ENCODE measurements at regions not wholly inside any gene's neighbourhood (a gene's known extent, or its start where the extent isn't known, plus 50 kb on each side); places are given as distances from the start of the nearest gene placed in this dataset.

- ATAC-seq (no peak), DNase-seq (ENCODE audit: low spot score in 2 of 2) (no peak)
- Mint-ChIP-seq H3K9me3 (peaks cover 9% of the 10 kb centered on the region), H3K4me1 (no peaks in the 10 kb centered on the region), H3K27ac (no peak overlapping the region), H3K4me3 (no peak overlapping the region), H3K36me3 (no peaks in the 10 kb centered on the region)
Observed at GRCh38 chr2:66382091-66382490, 52.8 kb upstream of the MEIS1 start.

GRCh38 chr2:66379473-66379872 lies 55.5 kb upstream of the MEIS1 start:
- no peak for ATAC-seq
- no peak for DNase-seq (ENCODE audit: low spot score in 2 of 2)
- no peak overlapping the region for H3K27ac Mint-ChIP-seq
- no peak overlapping the region for H3K4me3 Mint-ChIP-seq
- H3K9me3 Mint-ChIP-seq, result peaks cover 9% of the 10 kb centered on the region
- H3K36me3 Mint-ChIP-seq, result no peaks in the 10 kb centered on the region
- H3K4me1 Mint-ChIP-seq, result no peaks in the 10 kb centered on the region

DNA sequence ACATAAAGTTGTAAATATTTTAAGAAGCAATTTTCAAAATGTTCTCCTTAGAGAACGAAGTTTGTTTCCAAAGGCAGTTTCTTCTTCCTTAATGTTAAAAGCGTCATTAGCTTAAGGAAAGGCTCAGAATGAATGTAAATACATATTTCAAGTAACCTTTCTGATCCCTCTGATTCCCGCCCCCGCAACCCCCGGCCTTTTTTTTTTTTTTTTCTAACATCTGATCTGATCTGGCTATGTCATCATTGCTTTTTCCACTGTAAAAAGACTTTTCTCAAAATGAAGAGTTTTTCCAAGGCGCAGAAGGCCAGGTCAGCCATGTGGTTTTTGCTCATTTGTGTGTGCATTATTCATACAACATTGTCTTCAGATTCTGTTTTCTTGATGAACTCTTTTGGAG lies 57.1 kb upstream of the MEIS1 start:
- no peaks in the 10 kb centered on the region for H3K36me3 Mint-ChIP-seq
- peaks cover 11% of the 10 kb centered on the region for H3K9me3 Mint-ChIP-seq
- H3K27ac Mint-ChIP-seq, result no peak overlapping the region
- no peak for ATAC-seq
- DNase-seq (ENCODE audit: low spot score in 2 of 2), result no peak
- no peak overlapping the region for H3K4me3 Mint-ChIP-seq
- no peaks in the 10 kb centered on the region for H3K4me1 Mint-ChIP-seq

DNA sequence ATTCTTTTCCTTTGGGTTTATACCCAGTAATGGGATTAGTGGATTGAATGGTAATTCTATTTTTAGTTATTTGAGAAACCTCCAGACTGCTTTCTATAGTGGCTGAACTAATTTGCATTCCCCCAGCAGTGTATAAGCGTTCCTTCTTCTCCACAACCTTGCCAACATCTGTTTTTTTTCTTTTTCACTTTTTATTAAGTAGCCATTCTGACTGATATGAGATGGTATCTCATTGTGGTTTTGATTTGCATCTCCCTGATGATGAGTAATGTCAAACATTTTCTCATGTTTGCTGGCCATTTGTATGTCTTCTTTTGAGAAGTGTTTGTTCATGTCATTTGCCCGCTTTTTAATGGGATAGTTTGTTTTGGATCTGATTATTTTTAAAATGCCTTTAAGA lies 64.1 kb upstream of the MEIS1 start:
- H3K4me1 Mint-ChIP-seq, result no peaks in the 10 kb centered on the region
- ATAC-seq, result no peak
- H3K4me3 Mint-ChIP-seq, result no peak overlapping the region
- no peaks in the 10 kb centered on the region for H3K36me3 Mint-ChIP-seq
- no peak for DNase-seq (ENCODE audit: low spot score in 2 of 2)
- peaks cover 6% of the 10 kb centered on the region for H3K9me3 Mint-ChIP-seq
- H3K27ac Mint-ChIP-seq, result no peak overlapping the region

DNA sequence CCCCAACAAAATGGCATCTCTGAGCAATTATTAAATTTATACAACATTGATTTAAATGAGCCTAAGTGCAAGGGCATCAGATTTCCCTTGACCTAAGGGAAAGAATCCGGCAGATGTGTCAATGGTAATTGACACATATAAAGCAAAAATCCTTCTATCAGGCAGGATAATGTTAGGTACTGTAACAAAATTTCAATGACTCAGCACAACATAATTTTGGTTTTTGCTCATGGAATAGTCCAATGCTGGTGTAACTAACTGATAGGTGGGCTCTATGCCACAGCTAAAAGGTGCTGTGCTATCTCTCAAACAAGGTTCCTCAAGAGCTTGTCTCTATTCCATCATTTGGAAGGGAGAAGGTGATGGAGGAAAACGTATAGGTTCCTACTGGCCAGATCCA lies 68.3 kb upstream of the MEIS1 start:
- ATAC-seq (no peak), DNase-seq (ENCODE audit: low spot score in 2 of 2) (no peak)
- Mint-ChIP-seq H3K4me3 (no peak overlapping the region), H3K4me1 (no peaks in the 10 kb centered on the region), H3K27ac (no peak overlapping the region), H3K9me3 (peaks cover 3% of the 10 kb centered on the region), H3K36me3 (no peaks in the 10 kb centered on the region)

GRCh38 chr2:66364495-66365333 lies 70.2 kb upstream of the MEIS1 start:
- H3K4me3 Mint-ChIP-seq, result no peak overlapping the region
- DNase-seq (ENCODE audit: low spot score in 2 of 2) (no peak), ATAC-seq (no peak)
- no peaks in the 10 kb centered on the region for H3K36me3 Mint-ChIP-seq
- no peaks in the 10 kb centered on the region for H3K9me3 Mint-ChIP-seq
- no peaks in the 10 kb centered on the region for H3K4me1 Mint-ChIP-seq
- H3K27ac Mint-ChIP-seq, result no peak overlapping the region

DNA sequence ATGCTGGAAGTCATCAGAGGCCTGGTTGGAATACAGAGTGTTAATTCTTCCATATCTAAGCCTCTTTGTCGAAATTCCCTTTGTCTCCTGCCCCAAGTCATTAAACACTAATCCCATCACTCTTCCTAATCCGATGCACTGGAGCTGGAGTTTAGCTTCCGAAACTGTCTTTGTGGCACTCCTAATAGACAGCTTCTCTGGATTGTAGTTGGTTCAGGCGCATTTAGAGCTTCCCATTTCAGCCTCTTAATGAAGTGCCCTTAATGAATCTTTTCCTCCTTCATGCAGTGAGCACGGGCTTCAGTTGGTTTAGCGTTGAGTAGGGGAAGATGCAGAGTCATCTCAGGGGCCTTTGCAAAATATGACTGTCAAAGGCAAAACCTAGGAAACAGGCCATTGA lies 72.2 kb upstream of the MEIS1 start:
- no peaks in the 10 kb centered on the region for H3K36me3 Mint-ChIP-seq
- ATAC-seq, result no peak

GRCh38 chr2:66346231-66346664 lies 88.7 kb upstream of the MEIS1 start:
- Mint-ChIP-seq H3K9me3 (peaks cover 15% of the 10 kb centered on the region), H3K4me1 (no peaks in the 10 kb centered on the region), H3K4me3 (no peak overlapping the region), H3K27ac (no peak overlapping the region), H3K36me3 (no peaks in the 10 kb centered on the region)
- DNase-seq (ENCODE audit: low spot score in 2 of 2) (no peak), ATAC-seq (no peak)

More for the DNA sequence above, 72.2 kb upstream of the MEIS1 start:
- Mint-ChIP-seq H3K9me3 (peaks cover 5% of the 10 kb centered on the region), H3K4me1 (no peaks in the 10 kb centered on the region), H3K4me3 (no peak overlapping the region), H3K27ac (no peak overlapping the region)
- DNase-seq (ENCODE audit: low spot score in 2 of 2), result no peak

- ATAC-seq (no peak), DNase-seq (ENCODE audit: low spot score in 2 of 2) (no peak)
- H3K27ac Mint-ChIP-seq, result no peak overlapping the region
- H3K9me3 Mint-ChIP-seq, result peaks cover 15% of the 10 kb centered on the region
- H3K4me1 Mint-ChIP-seq, result no peaks in the 10 kb centered on the region
- no peak overlapping the region for H3K4me3 Mint-ChIP-seq
- H3K36me3 Mint-ChIP-seq, result no peaks in the 10 kb centered on the region
Observed at GRCh38 chr2:66344087-66344663, 90.8 kb upstream of the MEIS1 start.

- no peak overlapping the region for H3K4me3 Mint-ChIP-seq
Observed at GRCh38 chr2:66343259-66343658, 91.7 kb upstream of the MEIS1 start.

DNA sequence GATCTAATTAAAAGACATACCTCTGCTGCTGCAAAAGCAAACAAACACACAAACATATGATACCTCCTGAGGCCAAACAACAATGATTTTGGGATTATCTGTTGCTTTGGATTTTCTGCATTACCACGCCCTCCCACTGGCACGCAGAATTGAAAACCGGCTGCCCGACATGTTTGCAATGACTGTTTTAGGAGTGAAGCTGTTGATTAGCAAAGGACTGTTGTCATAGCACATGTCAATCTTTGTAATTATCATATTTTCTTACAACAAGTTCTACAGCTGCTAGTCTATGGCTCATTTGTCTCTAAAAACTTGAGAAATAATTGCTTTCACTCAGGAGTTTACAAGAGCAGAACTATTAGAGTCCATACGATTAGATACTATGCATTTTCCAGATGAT lies 94.4 kb upstream of the MEIS1 start:
- DNase-seq (ENCODE audit: low spot score in 2 of 2), result no peak
- Mint-ChIP-seq H3K9me3 (peaks cover 12% of the 10 kb centered on the region), H3K27ac (no peak overlapping the region), H3K4me3 (no peak overlapping the region), H3K36me3 (no peaks in the 10 kb centered on the region), H3K4me1 (no peaks in the 10 kb centered on the region)
- ATAC-seq, result no peak

More at GRCh38 chr2:66343259-66343658, 91.7 kb upstream of the MEIS1 start:
- DNase-seq (ENCODE audit: low spot score in 2 of 2), result no peak
- Mint-ChIP-seq H3K36me3 (no peaks in the 10 kb centered on the region), H3K27ac (no peak overlapping the region), H3K9me3 (peaks cover 15% of the 10 kb centered on the region), H3K4me1 (no peaks in the 10 kb centered on the region)
- ATAC-seq, result no peak

- DNase-seq (ENCODE audit: low spot score in 2 of 2), result no peak
- Mint-ChIP-seq H3K27ac (no peak overlapping the region), H3K36me3 (no peaks in the 10 kb centered on the region), H3K4me1 (no peaks in the 10 kb centered on the region), H3K4me3 (no peak overlapping the region), H3K9me3 (peaks cover 4% of the 10 kb centered on the region)
- no peak for ATAC-seq
Observed at GRCh38 chr2:66334237-66335029, 100.5 kb upstream of the MEIS1 start.

- Mint-ChIP-seq H3K4me1 (no peaks in the 10 kb centered on the region), H3K36me3 (no peaks in the 10 kb centered on the region), H3K9me3 (peaks cover 9% of the 10 kb centered on the region), H3K4me3 (no peak overlapping the region), H3K27ac (no peak overlapping the region)
- no peak for DNase-seq (ENCODE audit: low spot score in 2 of 2)
- ATAC-seq, result no peak
Observed at GRCh38 chr2:66331176-66331575, 103.7 kb upstream of the MEIS1 start.

- no peaks in the 10 kb centered on the region for H3K36me3 Mint-ChIP-seq
- DNase-seq (ENCODE audit: low spot score in 2 of 2), result no peak
- ATAC-seq, result no peak
- H3K4me1 Mint-ChIP-seq, result no peaks in the 10 kb centered on the region
- H3K27ac Mint-ChIP-seq, result no peak overlapping the region
- H3K9me3 Mint-ChIP-seq, result peaks cover 9% of the 10 kb centered on the region
- no peak overlapping the region for H3K4me3 Mint-ChIP-seq
Observed at GRCh38 chr2:66329081-66329605, 105.8 kb upstream of the MEIS1 start.

GRCh38 chr2:66327066-66327740 lies 107.7 kb upstream of the MEIS1 start:
- Mint-ChIP-seq H3K36me3 (no peaks in the 10 kb centered on the region), H3K4me3 (no peak overlapping the region), H3K27ac (no peak overlapping the region), H3K9me3 (peaks cover 6% of the 10 kb centered on the region), H3K4me1 (no peaks in the 10 kb centered on the region)
- ATAC-seq (no peak), DNase-seq (ENCODE audit: low spot score in 2 of 2) (no peak)

Measured in stimulated activated effector memory CD8-positive, alpha-beta T cell treated with anti-CD3 and anti-CD28 coated beads, Interleukin-12 subunit alpha, Interleukin-12 subunit beta, amount 100 ng/mL, for 72 hours (primary cell).